GM18498 (cell line): ENCODE measurements at regions not wholly inside any gene's neighbourhood (a gene's known extent, or its start where the extent isn't known, plus 50 kb on each side); places are given as distances from the start of the nearest gene placed in this dataset.
"Not testable (repeated sequence)": the region's sequence is repeated elsewhere in the genome, so short reads cannot be mapped to it uniquely, and the experiment has no call there.

Experiments
- ATAC-seq: cut with Tn5 transposase; IDR thresholded peaks from one replicate; pipeline ENCODE4 v1.9.1; 2021; ENCODE audit warnings: mild to moderate bottlenecking, moderate library complexity; ENCODE audit not compliant: unreplicated experiment

DNA sequence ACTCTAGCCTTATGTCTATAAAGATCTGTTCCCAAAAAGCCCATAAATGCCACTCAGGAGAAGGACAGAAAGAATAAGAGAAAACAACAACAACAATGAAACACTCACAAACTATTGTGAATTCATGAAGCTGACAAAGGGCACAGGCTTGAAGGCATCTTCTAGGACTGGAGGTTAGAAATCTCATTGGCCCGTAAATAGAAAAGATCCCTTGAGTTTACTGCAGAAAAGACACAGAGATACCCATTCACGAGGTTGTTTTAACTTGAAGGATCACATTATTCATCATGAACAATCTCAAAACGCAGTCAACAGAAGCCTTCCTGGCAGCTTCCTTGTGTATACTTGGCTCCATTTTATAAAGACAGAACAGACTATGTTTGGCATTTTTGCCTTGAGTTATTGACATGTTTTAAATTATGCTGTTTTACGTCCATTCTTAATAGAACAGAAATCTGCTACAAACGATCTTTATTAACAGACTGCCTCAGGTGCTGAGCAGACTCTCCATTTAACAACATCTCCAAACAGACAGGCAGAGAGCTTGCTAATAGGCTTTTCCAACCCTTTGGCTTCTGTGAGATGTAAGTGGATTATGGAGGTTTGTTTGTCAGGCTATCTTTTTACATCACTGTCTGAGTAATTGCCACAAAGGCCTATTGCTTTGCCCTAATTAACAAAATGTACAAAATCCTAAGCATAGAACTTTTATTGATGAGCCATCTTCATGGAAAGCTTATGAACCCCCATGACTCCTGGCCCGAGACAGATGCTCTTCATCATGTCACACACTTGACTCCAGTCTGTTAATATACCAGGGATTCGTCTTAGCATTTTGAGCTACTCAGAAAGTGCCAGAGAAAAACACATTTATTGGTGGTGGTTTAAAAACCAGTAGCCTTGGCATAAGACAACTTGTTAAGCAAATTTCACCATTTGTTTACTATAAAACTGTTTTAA lies 735.3 kb upstream of the ZNF608 start:
- no peak for ATAC-seq

DNA sequence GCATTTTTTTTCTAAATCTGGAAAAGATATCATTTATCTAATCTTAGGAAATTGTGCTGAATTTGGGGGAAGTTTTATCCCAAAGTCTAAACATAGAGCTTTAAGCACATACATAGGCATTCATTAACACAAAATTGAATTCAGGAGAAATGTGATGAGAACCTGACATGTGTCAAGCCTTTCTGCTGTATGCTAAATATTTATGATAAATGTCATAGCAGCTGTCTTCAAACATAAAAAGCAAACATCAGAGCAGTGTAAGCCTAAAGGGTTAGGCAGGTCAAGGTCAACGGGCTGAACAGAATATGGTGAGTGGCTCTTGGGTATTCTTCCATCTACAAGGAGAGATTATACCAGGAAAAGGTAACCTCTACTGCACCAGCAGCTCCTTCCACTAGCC lies 737.2 kb upstream of the ZNF608 start:
- ATAC-seq = no peak

DNA sequence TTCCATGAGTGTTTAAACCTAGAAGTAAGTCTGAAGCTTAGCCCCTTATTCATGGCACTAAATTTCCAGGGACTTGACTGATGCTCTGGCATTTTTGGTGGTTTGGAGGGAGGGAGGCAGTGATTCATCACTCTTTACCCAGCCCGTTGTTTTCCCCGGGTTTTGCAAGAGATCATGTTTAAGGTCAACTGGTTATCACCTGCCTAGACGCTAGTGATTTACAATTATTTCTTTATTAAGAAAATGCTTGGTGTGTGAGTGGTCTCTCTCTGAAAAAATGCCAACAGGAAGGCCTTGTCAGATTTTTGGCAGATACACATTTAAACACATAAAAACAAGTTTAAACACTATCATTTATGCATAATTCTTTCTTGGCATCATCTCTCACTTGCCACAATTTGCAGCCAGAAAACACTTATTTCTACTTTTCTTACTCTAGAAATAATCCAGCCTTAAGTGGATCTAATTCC lies 737.9 kb upstream of the ZNF608 start:
- ATAC-seq = no peak

DNA sequence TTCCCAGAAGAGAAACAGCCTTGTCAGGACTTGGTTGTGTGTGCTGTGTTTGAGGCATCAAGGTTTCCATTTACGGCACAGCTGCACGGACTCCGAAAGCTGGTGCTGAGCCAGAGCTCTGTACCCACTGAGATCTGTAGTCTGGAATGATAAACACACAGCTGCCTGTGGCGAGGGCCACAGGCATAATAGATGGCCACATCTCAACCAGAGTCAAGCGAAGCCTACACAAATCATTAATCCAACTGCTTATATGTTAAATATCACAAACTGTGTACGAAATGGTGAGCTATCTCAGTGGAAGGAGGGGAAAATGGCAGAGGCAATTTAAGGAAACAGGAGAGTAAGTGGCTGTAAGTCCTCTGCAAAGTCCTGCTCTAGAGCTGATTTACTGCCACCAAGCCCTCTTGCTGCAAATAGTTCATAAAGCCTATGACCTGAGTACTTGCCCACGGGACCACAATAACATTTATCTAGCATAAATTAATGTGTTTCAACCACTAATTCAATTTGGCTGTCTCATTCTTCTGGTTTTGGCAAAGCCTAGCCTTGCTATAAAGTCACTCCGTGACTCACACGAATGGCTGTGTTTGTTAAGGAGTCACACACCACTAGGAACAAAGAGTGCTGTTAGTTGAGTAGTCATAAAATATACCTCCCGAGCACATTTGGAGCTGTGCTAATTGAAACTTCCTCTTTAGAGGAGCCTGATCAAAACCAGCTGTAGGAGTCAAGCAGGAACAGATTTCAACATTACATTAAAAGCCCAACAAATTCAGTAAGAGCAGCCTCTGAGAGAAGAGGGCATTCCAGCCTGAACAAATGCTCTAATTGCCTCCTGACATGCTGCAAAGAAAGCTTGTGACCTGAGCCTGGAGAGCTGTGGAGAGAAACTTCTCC lies 738.6 kb upstream of the ZNF608 start:
- ATAC-seq = no peak

DNA sequence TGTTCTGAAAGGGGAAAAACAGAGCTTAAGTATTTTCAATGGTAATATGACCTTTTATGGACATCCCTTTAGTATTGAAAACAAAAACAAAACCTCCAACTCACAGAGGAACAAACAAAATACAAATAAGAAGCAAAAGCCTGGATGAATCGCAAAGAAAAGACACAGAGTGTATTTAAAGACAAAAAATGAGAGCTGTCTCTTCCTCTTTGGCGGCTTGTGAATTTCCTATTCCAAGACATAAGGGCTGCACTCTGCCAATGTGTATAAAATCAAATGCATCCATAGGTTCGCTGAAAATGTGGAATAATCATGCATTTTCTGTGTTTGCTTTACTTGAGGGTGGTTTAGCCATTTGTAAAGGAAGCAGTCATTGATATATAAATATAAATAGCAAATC lies 739.3 kb upstream of the ZNF608 start:
- ATAC-seq = no peak

DNA sequence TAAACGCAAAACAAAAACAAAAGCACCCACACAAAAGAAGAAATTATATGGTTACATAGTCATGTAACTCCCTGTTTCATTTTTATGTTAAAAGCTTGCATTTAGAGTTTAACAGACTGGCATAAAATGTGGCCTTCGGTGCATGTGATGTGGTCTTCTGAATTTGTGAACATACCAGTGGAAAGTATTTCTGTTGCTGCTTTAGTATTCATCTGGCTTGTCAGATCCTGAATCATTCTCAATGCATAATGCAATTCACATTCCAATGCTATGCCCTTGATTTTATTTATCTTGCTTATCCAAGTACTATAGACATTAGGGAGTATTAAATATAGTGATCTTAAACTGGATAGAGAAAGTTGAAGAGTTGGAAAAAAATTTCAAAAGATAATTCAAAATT lies 740.2 kb upstream of the ZNF608 start:
- no peak for ATAC-seq

DNA sequence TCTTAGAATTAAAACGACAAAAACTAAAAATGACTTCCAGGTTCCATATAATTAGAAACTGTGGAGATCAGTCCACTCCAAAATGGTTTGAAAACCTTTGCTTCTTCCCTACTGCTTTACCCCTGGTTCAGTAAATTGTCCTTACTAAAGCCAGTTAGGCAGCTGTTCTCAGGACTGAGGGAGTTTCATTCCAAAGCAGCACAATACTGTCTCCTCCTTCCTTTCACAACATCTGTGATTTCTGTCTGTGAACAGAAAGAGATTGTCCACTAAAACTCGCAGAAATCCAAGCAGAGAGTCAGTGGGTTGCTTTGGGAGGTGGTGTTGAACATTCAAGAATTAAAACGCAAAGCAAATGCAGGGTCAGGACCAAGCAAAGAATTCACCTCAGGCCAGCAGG lies 740.8 kb upstream of the ZNF608 start:
- ATAC-seq = no peak

DNA sequence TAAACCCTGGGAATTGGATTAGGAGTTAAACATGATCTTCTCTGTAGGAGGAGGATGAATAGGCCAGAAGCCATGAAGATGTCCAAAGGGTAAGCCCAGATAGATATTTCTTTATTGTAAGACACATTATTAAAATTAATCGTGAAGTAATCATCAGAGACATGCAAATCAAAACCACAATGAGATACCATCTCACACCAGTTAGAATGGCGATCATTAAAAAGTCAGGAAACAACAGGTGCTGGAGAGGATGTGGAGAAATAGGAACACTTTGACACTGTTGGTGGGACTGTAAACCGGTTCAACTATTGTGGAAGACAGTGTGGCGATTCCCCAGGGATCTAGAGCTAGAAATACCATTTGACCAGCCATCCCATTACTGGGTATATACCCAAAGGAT lies 741.2 kb upstream of the ZNF608 start:
- not testable (repeated sequence) for ATAC-seq

DNA sequence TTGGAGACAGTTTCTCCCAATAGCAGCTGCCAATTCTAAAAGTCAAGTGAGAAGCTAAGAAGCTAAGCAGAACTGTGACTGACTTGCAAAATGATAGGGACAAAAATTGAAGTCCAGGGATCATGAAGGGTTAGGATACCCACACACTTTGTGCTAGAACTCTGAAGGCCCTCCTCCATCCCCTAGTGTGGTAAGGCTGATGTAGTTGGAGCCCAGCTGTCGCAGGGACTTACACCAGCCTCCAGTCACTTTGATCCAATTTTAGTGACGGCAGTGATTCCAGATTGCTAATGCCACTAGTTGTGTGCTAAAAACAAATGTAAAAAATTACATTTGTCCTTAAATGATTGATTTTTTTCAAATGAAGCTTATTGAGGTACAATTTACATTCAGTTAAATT lies 742.7 kb upstream of the ZNF608 start:
- ATAC-seq = no peak

DNA sequence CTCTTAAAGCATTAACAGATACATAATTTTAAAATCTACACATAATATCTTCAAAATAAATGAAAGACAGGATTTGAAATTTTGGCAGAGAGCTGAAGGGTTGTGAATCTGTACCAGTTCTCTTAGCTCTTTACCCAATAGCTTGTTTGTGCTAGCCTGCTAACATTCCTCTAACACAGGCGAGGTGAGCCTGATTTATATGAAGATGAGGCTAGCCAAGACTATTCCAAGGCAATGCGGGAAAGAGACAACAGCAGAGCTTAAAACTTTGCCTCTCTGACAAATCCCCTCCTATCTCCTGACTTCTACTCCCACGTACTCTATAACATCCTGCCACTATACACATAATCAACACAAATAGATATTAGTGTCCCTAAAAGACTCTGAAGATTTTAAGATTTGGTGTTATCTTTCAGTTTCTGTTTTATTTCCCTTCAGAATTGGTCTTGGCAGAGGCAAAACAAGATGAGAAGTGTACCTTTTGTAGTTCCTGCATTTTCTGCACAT lies 745.6 kb upstream of the ZNF608 start:
- no peak for ATAC-seq

DNA sequence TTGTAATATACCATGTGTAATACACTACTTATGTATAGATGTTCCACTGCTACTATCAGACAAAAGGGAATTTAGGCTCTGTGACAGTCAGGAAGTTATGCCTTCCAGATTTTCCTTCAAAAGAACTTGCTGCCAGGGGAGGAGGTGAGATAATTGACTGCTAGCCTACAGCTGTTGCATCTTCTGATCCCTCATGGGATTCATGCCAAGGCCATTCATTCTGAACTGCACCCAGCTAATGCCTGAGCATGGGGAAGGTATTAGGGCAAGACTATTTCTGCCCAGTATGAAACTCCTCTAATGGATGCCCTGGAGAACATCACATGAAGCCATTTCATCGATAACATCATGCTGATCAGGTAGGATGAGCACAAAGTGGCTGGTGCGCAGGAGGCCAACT lies 746.5 kb upstream of the ZNF608 start:
- no peak for ATAC-seq

DNA sequence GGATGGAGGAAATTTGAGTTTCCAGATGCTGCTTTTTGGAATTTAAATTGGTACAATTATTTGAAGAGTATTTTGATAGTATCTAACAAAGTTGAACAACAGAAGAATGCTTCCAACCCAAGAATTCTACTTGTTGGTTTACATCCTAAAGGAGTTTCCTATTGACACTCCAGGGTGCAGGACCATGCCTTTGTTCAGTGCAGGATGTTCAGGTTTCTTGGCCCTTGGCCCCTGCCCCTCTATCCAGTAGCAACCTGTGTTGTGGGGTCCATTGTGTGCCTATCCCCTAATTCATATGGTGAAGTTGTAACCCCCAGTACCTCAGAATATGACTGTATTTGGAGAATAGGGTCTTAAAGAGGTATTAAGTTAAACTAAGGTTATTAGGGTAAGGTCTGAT lies 750.0 kb upstream of the ZNF608 start:
- no peak for ATAC-seq

DNA sequence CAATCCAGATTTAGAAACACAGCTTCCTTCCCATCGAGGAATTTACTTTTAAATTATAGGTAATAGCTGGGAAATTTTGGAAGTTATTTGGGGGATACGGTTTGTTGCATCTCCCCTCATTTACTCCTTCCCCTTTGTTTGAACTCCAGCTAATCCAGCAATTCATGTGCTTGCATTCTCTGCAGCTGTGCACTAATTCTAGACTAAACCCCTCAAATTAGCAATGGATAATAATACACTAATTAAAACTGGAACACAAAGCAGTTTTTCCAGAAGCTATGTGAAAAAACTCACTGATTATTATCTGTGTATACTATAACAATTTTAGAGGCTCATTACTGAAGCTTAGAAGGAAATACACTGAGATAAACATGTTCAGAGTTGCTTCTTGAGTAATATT lies 751.2 kb upstream of the ZNF608 start:
- no peak for ATAC-seq

DNA sequence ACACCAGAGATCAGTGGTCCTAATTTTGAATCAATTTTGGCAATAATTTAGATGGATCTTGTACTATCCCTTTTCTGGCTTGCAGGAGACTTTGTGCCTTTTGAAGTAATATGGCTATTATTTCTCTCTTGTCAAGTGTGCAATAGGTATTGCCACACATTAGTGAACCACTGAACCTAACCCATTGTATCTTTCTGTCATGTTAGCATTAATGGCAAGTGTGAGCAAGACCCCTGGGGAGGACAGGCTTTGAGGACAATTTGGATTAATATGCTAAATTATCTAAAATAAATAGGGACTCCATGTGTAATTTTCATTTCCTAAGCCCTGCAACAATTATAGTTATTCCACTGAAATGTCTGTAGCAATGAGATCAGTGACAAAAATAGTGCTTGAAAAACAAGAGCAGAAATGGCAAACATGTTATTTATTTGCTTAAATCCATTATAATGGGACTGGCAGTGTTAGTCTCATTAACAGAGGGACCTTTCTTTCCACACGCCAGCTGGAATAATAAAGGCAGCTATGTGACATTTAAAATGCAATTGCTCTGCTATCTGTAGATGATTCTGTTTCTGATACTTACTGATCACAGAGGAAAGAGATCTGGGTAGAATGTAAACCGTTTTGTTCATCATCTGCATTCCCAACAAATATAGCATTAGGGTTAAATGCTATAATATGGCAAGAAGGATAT lies 753.3 kb upstream of the ZNF608 start:
- no peak for ATAC-seq

DNA sequence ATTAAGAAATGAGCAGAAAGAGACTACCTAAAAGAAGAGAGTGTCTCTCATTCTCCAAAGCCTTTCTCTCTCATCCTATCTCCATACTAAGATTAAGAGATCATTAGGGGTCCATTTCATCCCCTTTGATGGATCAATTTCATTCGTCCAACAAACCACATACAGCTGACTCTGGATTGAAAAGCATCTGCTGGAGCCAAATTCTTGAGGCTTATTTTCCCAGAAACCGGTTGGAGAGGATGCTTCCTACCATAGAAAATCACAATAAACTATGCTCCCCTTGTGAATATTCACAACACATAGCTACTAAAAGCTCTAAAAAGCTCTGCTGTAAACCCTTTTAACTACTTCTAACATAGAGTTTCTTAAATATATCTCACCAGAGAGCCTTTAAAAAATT lies 755.0 kb upstream of the ZNF608 start:
- no peak for ATAC-seq

DNA sequence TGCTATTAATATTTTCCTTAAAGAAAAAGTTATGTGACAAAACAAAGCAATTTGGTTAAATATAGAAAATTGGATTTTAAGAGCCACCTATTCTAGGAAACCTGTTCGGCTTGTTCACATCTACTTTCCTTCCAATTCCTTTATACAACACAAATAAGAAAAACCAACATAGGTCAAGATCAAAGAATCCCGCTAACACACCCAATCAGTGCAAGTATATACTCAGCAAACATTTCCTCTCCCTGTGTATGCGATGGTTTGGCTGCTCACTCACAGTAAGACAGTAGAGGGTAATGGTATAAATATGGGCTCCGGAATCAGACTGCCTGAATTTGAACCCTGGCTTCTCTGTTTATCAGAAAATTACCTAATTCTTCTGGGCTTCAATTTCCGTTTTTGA lies 757.5 kb upstream of the ZNF608 start:
- ATAC-seq = no peak

DNA sequence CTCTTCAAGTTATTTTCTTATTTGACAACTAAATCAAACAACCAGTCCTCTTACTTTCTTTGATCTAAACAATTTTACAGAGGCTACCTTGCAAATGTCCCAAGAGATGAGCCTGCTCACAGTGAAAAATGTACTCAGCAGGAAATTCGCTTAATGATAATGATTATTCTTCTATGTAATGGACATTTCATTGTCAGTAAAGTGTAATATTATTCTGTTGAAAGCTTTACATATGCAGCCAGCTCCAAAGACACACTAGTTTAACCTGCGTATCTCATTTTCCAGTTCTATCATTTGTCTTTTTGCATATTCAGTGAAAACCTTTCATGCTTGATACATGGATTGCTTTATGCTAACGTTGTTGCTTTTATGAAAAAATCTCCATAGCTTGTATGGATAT lies 758.7 kb upstream of the ZNF608 start:
- no peak for ATAC-seq

DNA sequence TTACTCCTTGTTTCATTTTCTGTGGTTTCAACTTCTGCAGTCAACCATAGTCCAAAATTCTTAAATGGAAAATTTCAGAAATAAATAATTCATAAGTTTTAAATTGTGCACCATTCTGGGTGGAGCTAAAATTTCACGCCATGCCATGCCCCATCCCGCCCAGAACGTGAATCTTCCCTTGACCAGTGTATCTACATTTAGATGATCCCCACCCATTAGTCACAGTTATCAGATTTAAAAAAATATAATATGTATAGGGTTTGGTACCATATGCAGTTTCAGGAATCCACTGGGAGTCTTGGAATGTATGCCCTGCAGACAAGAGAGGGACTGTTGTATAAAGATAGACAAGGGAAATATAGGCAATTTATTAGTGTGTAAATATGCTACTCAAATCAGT lies 759.7 kb upstream of the ZNF608 start:
- ATAC-seq = no peak

DNA sequence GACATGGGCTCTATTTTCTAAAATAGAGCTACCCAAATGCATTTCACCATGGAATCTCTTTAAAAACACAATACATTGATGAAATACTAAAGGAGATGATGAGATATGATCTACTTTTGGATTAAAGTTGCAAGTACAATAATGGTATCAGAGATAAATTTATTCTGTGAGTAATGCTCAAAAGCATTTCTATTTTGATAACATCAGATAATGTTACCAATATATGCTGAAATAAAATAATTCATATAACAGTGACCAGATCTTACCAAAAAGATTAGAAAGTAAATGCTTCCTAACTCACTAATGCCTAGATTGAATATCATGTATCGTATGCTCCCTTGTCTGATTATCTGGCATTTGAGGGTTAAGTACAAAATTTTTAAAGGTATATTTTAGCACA lies 761.8 kb upstream of the ZNF608 start:
- no peak for ATAC-seq

DNA sequence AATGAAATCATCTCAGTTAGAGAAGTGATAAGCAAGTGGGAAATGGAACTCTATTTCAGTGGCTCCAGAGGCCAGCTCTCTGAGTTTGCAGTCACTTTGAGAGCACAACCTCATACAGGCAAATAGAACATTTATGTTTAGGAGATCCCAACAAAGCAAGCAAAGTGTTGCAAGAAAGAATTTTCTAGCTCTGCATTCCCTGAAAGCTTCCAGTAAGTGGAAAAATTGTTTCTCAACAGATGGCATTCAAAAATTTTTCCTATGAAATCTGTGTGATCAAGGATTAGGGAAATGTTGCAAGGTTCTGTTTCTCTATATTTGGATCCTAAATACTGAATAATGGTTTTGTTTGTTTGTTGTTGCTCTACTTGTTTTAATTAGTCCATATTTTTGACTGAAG lies 764.2 kb upstream of the ZNF608 start:
- no peak for ATAC-seq

DNA sequence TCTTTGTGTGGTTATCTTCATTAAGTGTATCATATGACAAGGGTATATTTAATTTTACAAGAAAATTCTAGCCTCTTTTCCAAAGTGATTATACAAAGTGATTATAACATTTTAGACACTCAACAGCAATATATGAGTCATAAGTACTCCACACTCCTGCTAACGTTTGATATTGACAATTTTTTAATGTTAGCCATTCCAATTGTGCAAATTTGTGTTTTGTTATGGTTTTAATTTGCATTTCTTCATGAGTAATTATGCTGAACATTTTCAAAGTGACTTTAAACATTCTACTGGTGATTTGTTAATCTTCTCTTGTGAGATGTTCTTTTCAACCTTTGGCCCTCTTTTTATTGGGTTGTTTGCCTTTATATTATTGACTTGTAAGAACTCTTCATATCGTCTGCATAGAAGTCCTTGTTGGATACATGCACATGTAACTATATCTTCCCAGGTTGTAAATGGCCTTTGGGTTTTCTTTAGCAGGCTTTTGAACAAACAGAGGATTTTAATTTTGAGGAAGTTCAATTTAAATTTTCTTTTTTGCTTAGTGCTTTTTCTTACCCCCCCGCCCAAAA lies 771.6 kb upstream of the ZNF608 start:
- no peak for ATAC-seq
